Large intestine (tissue), 3 donors: ENCODE measurements at regions not wholly inside any gene's neighbourhood (a gene's known extent, or its start where the extent isn't known, plus 50 kb on each side); places are given as distances from the start of the nearest gene placed in this dataset.
"Not testable (repeated sequence)": the region's sequence is repeated elsewhere in the genome, so short reads cannot be mapped to it uniquely, and the experiment has no call there.

Experiments
- DNase-seq, 2 donors: peaks; one replicate each; pipeline versions ENCODE4 v3.0.0 to v3.0.0-alpha.2; 2013
- H3K27ac ChIP-seq: one replicate; pipeline ENCODE4 v1.5.1; 2013; ENCODE audit warnings: low read length
- H3K27me3 ChIP-seq: 2 replicates; pipeline ENCODE4 v1.6.1; 2013; ENCODE audit warnings: low read length; ENCODE audit not compliant: control insufficient read depth, insufficient read depth
- H3K36me3 ChIP-seq: 2 replicates; pipeline ENCODE4 v1.6.1; 2013; ENCODE audit warnings: low read length; ENCODE audit not compliant: control insufficient read depth, insufficient read depth
- H3K4me1 ChIP-seq: one replicate; pipeline ENCODE4 v1.6.1; 2013; ENCODE audit warnings: low read length; ENCODE audit not compliant: control insufficient read depth, insufficient read depth
- H3K4me3 ChIP-seq: one replicate; pipeline ENCODE4 v1.5.1; 2013; ENCODE audit warnings: low read length
- H3K9me3 ChIP-seq: one replicate; pipeline ENCODE4 v1.6.1; 2013; ENCODE audit warnings: mild to moderate bottlenecking, low read depth, low read length, moderate library complexity; ENCODE audit not compliant: control insufficient read depth
- WGBS: methylation state at CpG from one replicate; pipeline ENCODE4 v1.1.5; 2013; ENCODE audit warnings: low lambda C conversion rate; ENCODE audit not compliant: insufficient coverage; 5-methylcytosine and 5-hydroxymethylcytosine counted together

DNA sequence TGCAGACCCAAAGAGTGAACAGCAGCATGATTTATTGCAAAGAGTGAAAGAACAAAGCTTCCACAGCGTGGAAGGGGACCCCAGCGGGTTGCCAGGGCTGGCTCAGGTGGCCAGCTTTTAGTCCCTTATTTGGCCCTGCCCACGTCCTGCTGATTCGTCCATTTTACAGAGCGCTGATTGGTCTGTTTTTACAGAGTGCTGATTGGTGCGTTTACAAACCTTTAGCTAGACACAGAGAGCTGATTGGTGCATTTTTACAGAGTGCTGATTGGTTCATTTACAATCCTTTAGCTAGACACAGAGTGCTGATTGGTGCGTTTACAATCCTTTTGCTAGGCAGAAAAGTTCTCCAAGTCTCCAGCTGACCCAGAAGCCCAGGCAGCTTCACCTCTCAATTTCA, 128.5 kb upstream of the AHI1 start:
- H3K27ac ChIP-seq, H3K36me3 ChIP-seq, H3K4me1 ChIP-seq, DNase-seq, H3K9me3 ChIP-seq, H3K27me3 ChIP-seq, H3K4me3 ChIP-seq: not testable (repeated sequence)
- WGBS = no CpG with 5 or more reads among the region's 7 CpGs

- Histone ChIP-seq H3K36me3 (no peaks in the 10 kb centered on the region), H3K27ac (no peak overlapping the region), H3K4me1 (no peaks in the 10 kb centered on the region), H3K9me3 (no peaks in the 10 kb centered on the region), H3K4me3 (no peak overlapping the region), H3K27me3 (no peaks in the 10 kb centered on the region)
- DNase-seq = peak in 1 of 2 donors; percentile 7
These were observed 129.7 kb upstream of the AHI1 start for GRCh38 chr6:135627092-135627715.

DNA sequence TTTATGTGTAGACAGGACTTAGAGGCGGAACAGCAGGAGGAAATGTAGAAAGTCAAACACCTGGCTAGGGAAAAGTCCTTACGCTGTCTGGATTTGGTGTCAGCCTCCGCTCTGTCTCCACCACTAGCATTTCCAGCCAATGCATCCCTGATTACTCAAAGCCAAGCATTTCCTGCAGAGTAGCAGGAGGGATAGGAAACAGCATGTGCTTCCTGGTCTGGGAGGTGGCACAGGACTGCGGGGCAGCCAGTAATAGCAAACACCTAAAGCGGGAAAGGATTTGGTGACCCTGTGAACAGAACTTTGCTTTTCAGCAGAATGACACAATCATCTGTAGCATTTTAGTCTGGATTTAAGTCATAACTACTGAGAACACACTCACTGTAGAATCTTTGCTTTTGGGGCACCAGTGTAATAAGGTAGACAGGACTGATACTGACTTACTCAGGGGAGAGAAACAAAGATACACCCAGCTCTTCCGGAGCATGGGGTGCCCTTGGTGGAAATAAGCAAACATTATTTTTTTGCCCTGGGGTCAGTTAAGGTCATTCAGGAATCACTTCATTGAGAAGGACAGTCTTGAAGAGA, 133.3 kb upstream of the AHI1 start:
- H3K27me3 ChIP-seq = no peaks in the 10 kb centered on the region
- DNase-seq = peak in 1 of 2 donors; percentile 3
- H3K9me3 ChIP-seq = no peaks in the 10 kb centered on the region
- H3K36me3 ChIP-seq = no peaks in the 10 kb centered on the region
- H3K27ac ChIP-seq = no peak overlapping the region
- no CpG with 5 or more reads among the region's 6 CpGs for WGBS
- no peak overlapping the region for H3K4me3 ChIP-seq
- no peaks in the 10 kb centered on the region for H3K4me1 ChIP-seq

GRCh38 chr6:135631821-135632220, 134.3 kb upstream of the AHI1 start:
- DNase-seq = no peak
- no peaks in the 10 kb centered on the region for H3K4me1 ChIP-seq
- H3K27ac ChIP-seq = no peak overlapping the region
- H3K9me3 ChIP-seq = no peaks in the 10 kb centered on the region
- H3K27me3 ChIP-seq = no peaks in the 10 kb centered on the region
- WGBS = 85% methylated on average over 2 of the region's 2 CpGs
- H3K36me3 ChIP-seq = no peaks in the 10 kb centered on the region
- no peak overlapping the region for H3K4me3 ChIP-seq

DNA sequence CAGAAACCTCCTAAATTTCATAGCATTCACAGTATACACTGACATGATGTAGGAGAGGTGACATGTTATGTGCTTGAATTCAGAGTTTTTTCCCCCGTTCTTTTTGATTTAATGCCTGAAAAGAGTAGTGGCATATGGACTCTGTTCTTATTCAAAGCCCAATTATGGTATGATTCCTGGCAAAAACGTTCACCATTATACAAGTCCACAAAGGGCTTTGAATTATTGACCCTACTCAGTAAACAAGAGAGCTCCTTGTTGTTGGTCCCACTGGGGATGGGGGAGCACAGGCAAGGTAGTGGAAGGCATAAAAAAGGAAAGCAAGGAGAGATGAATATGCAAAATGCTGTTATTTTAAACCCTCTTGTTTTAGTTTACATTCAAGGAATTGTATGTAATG, 136.0 kb upstream of the AHI1 start:
- WGBS = no CpG with 5 or more reads among the region's 2 CpGs
- Histone ChIP-seq H3K9me3 (no peaks in the 10 kb centered on the region), H3K27me3 (no peaks in the 10 kb centered on the region), H3K4me3 (no peak overlapping the region), H3K36me3 (no peaks in the 10 kb centered on the region), H3K4me1 (no peaks in the 10 kb centered on the region), H3K27ac (no peak overlapping the region)
- DNase-seq = no peak

GRCh38 chr6:135637701-135638100, 140.2 kb upstream of the AHI1 start:
- no peaks in the 10 kb centered on the region for H3K36me3 ChIP-seq
- no peaks in the 10 kb centered on the region for H3K27me3 ChIP-seq
- H3K27ac ChIP-seq = no peak overlapping the region
- DNase-seq = no peak
- H3K4me1 ChIP-seq = no peaks in the 10 kb centered on the region
- no peak overlapping the region for H3K4me3 ChIP-seq
- H3K9me3 ChIP-seq = no peaks in the 10 kb centered on the region

- H3K36me3 ChIP-seq = no peaks in the 10 kb centered on the region
- H3K9me3 ChIP-seq = no peaks in the 10 kb centered on the region
- H3K4me3 ChIP-seq = no peak overlapping the region
- no peaks in the 10 kb centered on the region for H3K27me3 ChIP-seq
- no peak overlapping the region for H3K27ac ChIP-seq
- 100% methylated on average over 1 of the region's 2 CpGs for WGBS
- DNase-seq = no peak
- H3K4me1 ChIP-seq = no peaks in the 10 kb centered on the region
These were observed 140.6 kb upstream of the AHI1 start for GRCh38 chr6:135638108-135638507.

GRCh38 chr6:135640048-135640447, 142.5 kb upstream of the AHI1 start:
- no peak overlapping the region for H3K27ac ChIP-seq
- H3K36me3 ChIP-seq = no peaks in the 10 kb centered on the region
- H3K4me1 ChIP-seq = no peaks in the 10 kb centered on the region
- no peaks in the 10 kb centered on the region for H3K27me3 ChIP-seq
- DNase-seq = no peak
- no peak overlapping the region for H3K4me3 ChIP-seq
- no CpG with 5 or more reads among the region's 2 CpGs for WGBS
- H3K9me3 ChIP-seq = no peaks in the 10 kb centered on the region

DNA sequence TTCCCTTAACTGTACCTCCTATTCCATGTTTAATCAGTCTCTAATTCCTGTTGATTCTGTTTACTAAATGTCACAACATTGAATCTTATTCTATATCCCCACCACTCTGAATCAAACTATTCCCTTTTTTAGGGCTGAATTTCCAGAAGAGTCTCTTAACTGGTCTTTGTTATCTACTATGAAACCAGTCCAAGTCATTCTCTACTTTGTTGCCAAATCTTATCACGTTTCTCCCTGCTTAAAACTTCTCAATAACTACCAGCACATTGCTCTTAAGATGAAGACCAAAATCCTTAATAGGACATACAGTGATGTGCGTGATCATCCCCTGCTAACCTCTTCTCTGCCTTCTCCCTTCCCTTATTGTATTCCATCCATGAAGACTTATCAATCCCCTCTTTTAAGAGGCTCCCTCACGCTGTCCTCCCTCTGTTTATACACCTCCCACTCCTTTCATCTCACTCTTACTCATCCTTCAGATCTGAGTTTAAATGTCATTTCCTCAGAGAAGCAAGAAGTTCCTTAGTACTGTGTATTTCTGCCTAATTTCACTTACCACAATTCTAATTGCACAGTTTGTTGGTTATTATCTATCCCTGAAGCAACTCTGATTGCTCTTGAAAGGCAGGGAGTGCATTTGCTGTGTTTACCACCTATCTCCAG, 143.0 kb upstream of the AHI1 start:
- Histone ChIP-seq H3K27me3 (no peaks in the 10 kb centered on the region), H3K27ac (no peak overlapping the region), H3K4me3 (no peak overlapping the region), H3K9me3 (no peaks in the 10 kb centered on the region), H3K4me1 (no peaks in the 10 kb centered on the region), H3K36me3 (no peaks in the 10 kb centered on the region)
- WGBS = 77% methylated on average over 3 of the region's 3 CpGs
- DNase-seq = no peak

- no peak overlapping the region for H3K4me3 ChIP-seq
- no peak overlapping the region for H3K27ac ChIP-seq
- no peaks in the 10 kb centered on the region for H3K36me3 ChIP-seq
- no peaks in the 10 kb centered on the region for H3K4me1 ChIP-seq
- H3K9me3 ChIP-seq = no peaks in the 10 kb centered on the region
- no peaks in the 10 kb centered on the region for H3K27me3 ChIP-seq
- WGBS = no CpG with 5 or more reads among the region's 3 CpGs
- no peak for DNase-seq
These were observed 145.4 kb upstream of the AHI1 start for GRCh38 chr6:135642912-135643311.

GRCh38 chr6:135644394-135644793, 146.9 kb upstream of the AHI1 start:
- no peaks in the 10 kb centered on the region for H3K36me3 ChIP-seq
- no peaks in the 10 kb centered on the region for H3K9me3 ChIP-seq
- no peak overlapping the region for H3K27ac ChIP-seq
- no peaks in the 10 kb centered on the region for H3K4me1 ChIP-seq
- WGBS = 63% methylated on average over 3 of the region's 3 CpGs
- no peak overlapping the region for H3K4me3 ChIP-seq
- no peaks in the 10 kb centered on the region for H3K27me3 ChIP-seq
- no peak for DNase-seq
